MM.1S (cell line): ENCODE measurements at regions not wholly inside any gene's neighbourhood (a gene's known extent, or its start where the extent isn't known, plus 50 kb on each side); places are given as distances from the start of the nearest gene placed in this dataset.
"Not testable (repeated sequence)": the region's sequence is repeated elsewhere in the genome, so short reads cannot be mapped to it uniquely, and the experiment has no call there.

Experiments used
- CTCF ChIP-seq: fragments of 300-600 bp; sonication (generic); IDR thresholded peaks from 2 replicates; pipeline ENCODE4 v1.5.1; 2016; ENCODE audit warnings: antibody characterized with exemption, low read length, mixed read lengths
- EZH2 ChIP-seq: fragments of 300-600 bp; sonication (generic); optimal IDR thresholded peaks from 2 replicates; pipeline ENCODE3; 2017; ENCODE audit warnings: low read depth, mild to moderate bottlenecking, antibody characterized with exemption, low read length, mixed read lengths
- EZH2phosphoT487 ChIP-seq: fragments of 300-600 bp; sonication (generic); IDR thresholded peaks from 2 replicates; pipeline ENCODE4 v1.6.1; 2018; ENCODE audit warnings: antibody characterized with exemption, low read length

GRCh38 chr14:40348104-40348503 is 915.9 kb upstream of the FBXO33 start:
- not testable (repeated sequence) for TF ChIP-seq CTCF, EZH2phosphoT487, EZH2
